K562 (cell line): ENCODE measurements at regions not wholly inside any gene's neighbourhood (a gene's known extent, or its start where the extent isn't known, plus 50 kb on each side); places are given as distances from the start of the nearest gene placed in this dataset.

Experiments
- ATAC-seq: fragments of 200-7000 bp; cut with Tn5 transposase; 3 replicates; pipeline ENCODE4 v1.9.1; 2020; ENCODE audit warnings: moderate library complexity
- BruUV-seq: library from RNA; stranded (reverse); fragments of 400-500 nt; replicated peaks from 2 replicates; lab custom pipeline; 2021; lab: Mats Ljungman, UMichigan
- CTCF ChIA-PET: fragments of 300-600 bp; formaldehyde crosslinking; extraction: SDS; loops from one replicate; lab custom pipeline; 2021; ENCODE audit warnings: low intra/inter-chr PET ratio; lab: Yijun Ruan, JAX
- POLR2A ChIA-PET: fragments of 300-600, 350-650 bp; sonication (Branson Sonifier 250); formaldehyde crosslinking; extraction: SDS; loops from one replicate; lab custom pipeline; 2021; ENCODE audit warnings: antibody characterized with exemption, inconsistent platforms; lab: Yijun Ruan, JAX
- DNase-seq, 4 experiments: peaks; one replicate each; pipeline versions ENCODE4 v3.0.0 to v3.0.0-alpha.2; 2011 to 2018; ENCODE audit warnings: low spot score in 3 of 4, mixed read lengths in 3 of 4; ENCODE audit errors: extremely low read depth in 1 of 4
- FAIRE-seq: peaks from 2 replicates; lab custom pipeline; 2011; peaks lifted over from hg19 to GRCh38; lab: Jason Lieb, UNC
- H2AFZ ChIP-seq: 2 replicates; pipeline ENCODE4 v1.6.0; 2011; ENCODE audit warnings: low read depth, low read length, control low read depth, inconsistent platforms
- H3K27ac ChIP-seq: fragments of 200-600 bp; 3 replicates; pipeline ENCODE4 v1.8.0; 2011; ENCODE audit warnings: low read depth, mild to moderate bottlenecking, control low read depth, inconsistent platforms, low read length, moderate library complexity, mixed read lengths; ENCODE audit errors: extremely low read depth
- H3K27me3 ChIP-seq, 2 experiments: fragments of 300-600 bp in 1 of 2; 2 replicates in 1 of 2; 3 replicates in 1 of 2; pipeline versions ENCODE4 v1.6.0 to v1.8.0; 2011; ENCODE audit warnings: inconsistent platforms in 2 of 2, low read length in 2 of 2, mild to moderate bottlenecking in 1 of 2, mixed read lengths in 1 of 2, moderate library complexity in 1 of 2; ENCODE audit not compliant: control insufficient read depth in 2 of 2, insufficient read depth in 2 of 2
- H3K36me3 ChIP-seq: fragments of 300-600 bp; 3 replicates; pipeline ENCODE4 v1.8.0; 2011; ENCODE audit warnings: mild to moderate bottlenecking, low read length, inconsistent platforms; ENCODE audit not compliant: control insufficient read depth, insufficient read depth
- H3K4me1 ChIP-seq, 2 experiments: fragments of 200-600 bp in 1 of 2; replicated peaks in 1 of 2; 2 replicates in 1 of 2; 3 replicates in 1 of 2; pipeline versions ENCODE4 v1.5.1 to v1.8.0; 2011; ENCODE audit warnings: inconsistent platforms in 2 of 2, low read length in 2 of 2, mild to moderate bottlenecking in 1 of 2, mixed read lengths in 1 of 2, moderate library complexity in 1 of 2; ENCODE audit not compliant: control insufficient read depth in 2 of 2, insufficient read depth in 2 of 2
- H3K4me2 ChIP-seq: 2 replicates; pipeline ENCODE4 v1.6.1; 2011; ENCODE audit warnings: low read length, control low read depth, inconsistent platforms, mixed read lengths; ENCODE audit not compliant: insufficient read depth
- H3K4me3 ChIP-seq: fragments of 200-600 bp; sonication (generic), shearing (Covaris generic); 2 replicates; pipeline ENCODE4 v1.5.1; 2016; ENCODE audit warnings: control low read depth, inconsistent platforms
- H3K79me2 ChIP-seq: fragments of 200-600 bp; 3 replicates; pipeline ENCODE4 v1.8.0; 2011; ENCODE audit warnings: low read length, inconsistent platforms; ENCODE audit not compliant: control insufficient read depth, insufficient read depth
- H3K9ac ChIP-seq, 2 experiments: 2 replicates each; pipeline versions ENCODE4 v1.6.0 to v1.6.1; 2011; ENCODE audit warnings: low read depth in 2 of 2, low read length in 2 of 2, control low read depth in 1 of 2, inconsistent platforms in 1 of 2, mild to moderate bottlenecking in 1 of 2, mixed read lengths in 1 of 2; ENCODE audit not compliant: insufficient read depth in 1 of 2
- H3K9me1 ChIP-seq: one replicate; pipeline ENCODE4 v1.6.0; 2011; ENCODE audit warnings: inconsistent platforms, mild to moderate bottlenecking, low read length, moderate library complexity; ENCODE audit not compliant: control insufficient read depth, insufficient read depth
- H3K9me3 ChIP-seq: replicated peaks from 2 replicates; pipeline ENCODE4 v1.5.1; 2011; ENCODE audit warnings: low read depth, low read length, inconsistent platforms; ENCODE audit not compliant: control insufficient read depth, insufficient read depth
- H4K20me1 ChIP-seq: replicated peaks from 2 replicates; pipeline ENCODE4 v1.6.1; 2011; ENCODE audit warnings: low read length, inconsistent platforms, mixed read lengths; ENCODE audit not compliant: control insufficient read depth, insufficient read depth
- E2F3 ChIP-seq: fragments of 250-450 bp; sonication (Bioruptor Pico); IDR thresholded peaks from 2 replicates; pipeline ENCODE4 v1.4.0; 2020; ENCODE audit warnings: mild to moderate bottlenecking
- GABPB1 ChIP-seq: sonication (generic); formaldehyde crosslinking; IDR thresholded peaks from 2 replicates; pipeline ENCODE4 v1.8.0; 2022; ENCODE audit warnings: mild to moderate bottlenecking, missing genetic modification reagents
- HNRNPL ChIP-seq: fragments of 200-400 bp; formaldehyde crosslinking; IDR thresholded peaks from 2 replicates; pipeline ENCODE4 v1.6.1; 2017; ENCODE audit warnings: low read depth, mild to moderate bottlenecking, low read length
- MTA3 ChIP-seq: fragments of 450-650 bp; formaldehyde crosslinking; IDR thresholded peaks from 2 replicates; pipeline ENCODE4 v1.6.1; 2017; ENCODE audit warnings: mild to moderate bottlenecking, borderline replicate concordance
- NCOA1 ChIP-seq: fragments of 450-650 bp; IDR thresholded peaks from 2 replicates; pipeline ENCODE4 v1.6.1; 2016; ENCODE audit warnings: low read depth
- NELFE ChIP-seq: IDR thresholded peaks from 2 replicates; pipeline ENCODE4 v1.6.1; 2011; ENCODE audit warnings: mild to moderate bottlenecking; ENCODE audit not compliant: insufficient read depth, insufficient read length
- NONO ChIP-seq, 2 experiments: fragments of 200-400 bp in 1 of 2; fragments of 450-650 bp in 1 of 2; formaldehyde crosslinking in 1 of 2; IDR thresholded peaks; 2 replicates each; pipeline ENCODE4 v1.6.1; 2017; ENCODE audit warnings: low read depth in 2 of 2, mild to moderate bottlenecking in 2 of 2, moderate library complexity in 2 of 2, low read length in 1 of 2
- POLR2AphosphoS5 ChIP-seq: IDR thresholded peaks from 2 replicates; pipeline ENCODE4 v1.6.1; 2011; ENCODE audit warnings: mild to moderate bottlenecking, low read depth, low read length, moderate library complexity; ENCODE audit not compliant: control insufficient read depth, insufficient read depth
- SMAD1 ChIP-seq: fragments of 150-350 bp; IDR thresholded peaks from 2 replicates; pipeline ENCODE4 v1.6.1; 2014; ENCODE audit warnings: low read length, low read depth; ENCODE audit not compliant: partially characterized antibody
- ZNF217 ChIP-seq: sonication (generic); formaldehyde crosslinking; IDR thresholded peaks from 2 replicates; pipeline ENCODE4 v1.8.0; 2022; ENCODE audit warnings: mild to moderate bottlenecking, missing genetic modification reagents
- ZNF79 ChIP-seq: fragments of 250-450 bp; sonication (Bioruptor Pico); IDR thresholded peaks from 2 replicates; pipeline ENCODE4 v1.4.0; 2020; ENCODE audit warnings: low read depth, mild to moderate bottlenecking, moderate library complexity
- in situ Hi-C: fragments of 300-500 bp; cut with MboI; formaldehyde crosslinking; loops from 4 replicates; pipeline ENCODE4 v1.15.0; 2018; ENCODE audit warnings: inconsistent platforms, mixed read lengths
- intact Hi-C: fragments of 100-400 bp; cut with micrococcal nuclease; formaldehyde crosslinking; loops from 2 replicates; pipeline ENCODE4 v1.14.2; 2022
- TF ChIP-seq, protein P1 (sequence below): fragments of 450-650 bp; formaldehyde crosslinking; IDR thresholded peaks from 2 replicates; pipeline ENCODE4 v1.4.0; 2020; ENCODE audit warnings: mild to moderate bottlenecking, moderate library complexity
- TF ChIP-seq, protein P2 (sequence below): fragments of 250-450 bp; sonication (Bioruptor Pico); IDR thresholded peaks from 2 replicates; pipeline ENCODE4 v1.4.0; 2020
- TF ChIP-seq, protein P3 (sequence below): fragments of 250-450 bp; sonication (Bioruptor Pico); IDR thresholded peaks from 2 replicates; pipeline ENCODE4 v1.6.1; 2021; ENCODE audit warnings: mild to moderate bottlenecking
- TF ChIP-seq, protein P4 (sequence below): IDR thresholded peaks from 2 replicates; pipeline ENCODE4 v1.6.1; 2014; ENCODE audit warnings: antibody characterized with exemption
- TF ChIP-seq, protein P5 (sequence below): fragments of 450-650 bp; IDR thresholded peaks from 2 replicates; pipeline ENCODE4 v1.7.1; 2018; ENCODE audit warnings: mild to moderate bottlenecking, low read depth; ENCODE audit not compliant: partially characterized antibody

DNA sequence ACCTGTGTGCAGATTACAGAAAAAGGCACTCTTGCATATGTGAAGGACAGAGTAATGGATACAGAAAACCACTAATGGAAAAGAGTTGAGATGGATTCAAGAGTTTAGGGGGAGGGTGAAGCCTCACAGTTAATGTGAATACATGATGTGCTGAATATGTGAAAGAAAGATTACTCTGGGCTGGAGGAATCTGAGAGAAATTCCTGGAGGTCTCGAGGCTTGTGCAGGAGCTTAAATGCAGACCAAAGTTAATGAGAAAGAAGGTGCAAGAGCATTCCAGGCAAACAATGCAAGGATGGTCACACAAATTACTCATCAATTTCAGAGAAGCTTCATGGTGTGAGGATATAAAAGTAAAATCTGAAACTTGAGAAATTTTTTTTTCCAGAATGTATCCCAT is 768.8 kb downstream of the STPG2 start (continued):
- TF ChIP-seq SMAD1 (no peak), NONO (IDR thresholded peaks at IDR 0.05; ENCODE audit: low read depth in 2 of 2, low read length in 1 of 2) (no peak), ZNF79 (no peak), NCOA1 (no peak)
- TF ChIP-seq, protein P1, sequence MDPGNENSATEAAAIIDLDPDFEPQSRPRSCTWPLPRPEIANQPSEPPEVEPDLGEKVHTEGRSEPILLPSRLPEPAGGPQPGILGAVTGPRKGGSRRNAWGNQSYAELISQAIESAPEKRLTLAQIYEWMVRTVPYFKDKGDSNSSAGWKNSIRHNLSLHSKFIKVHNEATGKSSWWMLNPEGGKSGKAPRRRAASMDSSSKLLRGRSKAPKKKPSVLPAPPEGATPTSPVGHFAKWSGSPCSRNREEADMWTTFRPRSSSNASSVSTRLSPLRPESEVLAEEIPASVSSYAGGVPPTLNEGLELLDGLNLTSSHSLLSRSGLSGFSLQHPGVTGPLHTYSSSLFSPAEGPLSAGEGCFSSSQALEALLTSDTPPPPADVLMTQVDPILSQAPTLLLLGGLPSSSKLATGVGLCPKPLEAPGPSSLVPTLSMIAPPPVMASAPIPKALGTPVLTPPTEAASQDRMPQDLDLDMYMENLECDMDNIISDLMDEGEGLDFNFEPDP (CRISPR knock-in tag): no peak
- TF ChIP-seq, protein P2, sequence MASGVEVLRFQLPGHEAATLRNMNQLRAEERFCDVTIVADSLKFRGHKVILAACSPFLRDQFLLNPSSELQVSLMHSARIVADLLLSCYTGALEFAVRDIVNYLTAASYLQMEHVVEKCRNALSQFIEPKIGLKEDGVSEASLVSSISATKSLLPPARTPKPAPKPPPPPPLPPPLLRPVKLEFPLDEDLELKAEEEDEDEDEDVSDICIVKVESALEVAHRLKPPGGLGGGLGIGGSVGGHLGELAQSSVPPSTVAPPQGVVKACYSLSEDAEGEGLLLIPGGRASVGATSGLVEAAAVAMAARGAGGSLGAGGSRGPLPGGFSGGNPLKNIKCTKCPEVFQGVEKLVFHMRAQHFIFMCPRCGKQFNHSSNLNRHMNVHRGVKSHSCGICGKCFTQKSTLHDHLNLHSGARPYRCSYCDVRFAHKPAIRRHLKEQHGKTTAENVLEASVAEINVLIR (CRISPR knock-in tag): no peak

DNA sequence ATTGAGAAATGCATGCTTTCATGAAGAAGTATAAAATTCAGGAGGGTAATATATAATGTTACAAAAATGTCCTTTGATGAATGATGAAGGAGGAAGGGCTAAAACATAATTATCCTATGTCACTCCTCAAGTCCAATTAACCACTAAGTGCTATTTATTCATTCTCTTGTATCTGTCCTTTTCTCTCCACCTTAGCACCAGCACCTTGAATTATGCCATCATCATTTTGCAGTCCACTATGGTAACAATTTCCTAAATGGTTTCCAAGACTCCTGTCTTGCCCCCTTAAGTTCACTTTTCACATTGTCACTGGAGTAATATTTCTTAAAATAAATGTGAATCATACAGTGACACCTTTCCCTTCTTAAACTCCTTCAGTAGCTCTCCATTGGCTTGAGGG is 756.3 kb downstream of the STPG2 start:
- Histone ChIP-seq H3K36me3 (no peaks in the 10 kb centered on the region), H3K4me2 (no peak overlapping the region), H3K27me3 (no peaks in the 10 kb centered on the region), H3K4me3 (no peak overlapping the region), H2AFZ (no peak overlapping the region), H3K9ac (no peak overlapping the region), H3K9me3 (no peaks in the 10 kb centered on the region), H3K79me2 (no peaks in the 10 kb centered on the region), H3K9me1 (no peaks in the 10 kb centered on the region), H3K27ac (no peak overlapping the region), H3K4me1 (no peaks in the 10 kb centered on the region), H4K20me1 (no peaks in the 10 kb centered on the region)
- ChIA-PET CTCF (no interaction called here), POLR2A (no interaction called here)
- in situ Hi-C loops (no loop called here), intact Hi-C loops (no loop called here)
- DNase-seq (no peak), FAIRE-seq (no peak), ATAC-seq (no peak)
- BruUV-seq: no TSS peak
- TF ChIP-seq, protein P3, sequence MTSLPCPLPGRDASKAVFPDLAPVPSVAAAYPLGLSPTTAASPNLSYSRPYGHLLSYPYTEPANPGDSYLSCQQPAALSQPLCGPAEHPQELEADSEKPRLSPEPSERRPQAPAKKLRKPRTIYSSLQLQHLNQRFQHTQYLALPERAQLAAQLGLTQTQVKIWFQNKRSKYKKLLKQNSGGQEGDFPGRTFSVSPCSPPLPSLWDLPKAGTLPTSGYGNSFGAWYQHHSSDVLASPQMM (CRISPR knock-in tag): no peak
- TF ChIP-seq MTA3: no peak
- TF ChIP-seq NCOA1: no peak
- TF ChIP-seq E2F3: no peak
- TF ChIP-seq, protein P4, sequence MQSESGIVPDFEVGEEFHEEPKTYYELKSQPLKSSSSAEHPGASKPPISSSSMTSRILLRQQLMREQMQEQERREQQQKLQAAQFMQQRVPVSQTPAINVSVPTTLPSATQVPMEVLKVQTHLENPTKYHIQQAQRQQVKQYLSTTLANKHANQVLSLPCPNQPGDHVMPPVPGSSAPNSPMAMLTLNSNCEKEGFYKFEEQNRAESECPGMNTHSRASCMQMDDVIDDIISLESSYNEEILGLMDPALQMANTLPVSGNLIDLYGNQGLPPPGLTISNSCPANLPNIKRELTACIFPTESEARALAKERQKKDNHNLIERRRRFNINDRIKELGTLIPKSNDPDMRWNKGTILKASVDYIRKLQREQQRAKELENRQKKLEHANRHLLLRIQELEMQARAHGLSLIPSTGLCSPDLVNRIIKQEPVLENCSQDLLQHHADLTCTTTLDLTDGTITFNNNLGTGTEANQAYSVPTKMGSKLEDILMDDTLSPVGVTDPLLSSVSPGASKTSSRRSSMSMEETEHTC: no peak
- no peak for TF ChIP-seq POLR2AphosphoS5
- no peak for TF ChIP-seq NELFE
- TF ChIP-seq GABPB1 (CRISPR knock-in tag): no peak
- no peak for TF ChIP-seq HNRNPL
- TF ChIP-seq ZNF217 (CRISPR knock-in tag): no peak
- TF ChIP-seq, protein P5, sequence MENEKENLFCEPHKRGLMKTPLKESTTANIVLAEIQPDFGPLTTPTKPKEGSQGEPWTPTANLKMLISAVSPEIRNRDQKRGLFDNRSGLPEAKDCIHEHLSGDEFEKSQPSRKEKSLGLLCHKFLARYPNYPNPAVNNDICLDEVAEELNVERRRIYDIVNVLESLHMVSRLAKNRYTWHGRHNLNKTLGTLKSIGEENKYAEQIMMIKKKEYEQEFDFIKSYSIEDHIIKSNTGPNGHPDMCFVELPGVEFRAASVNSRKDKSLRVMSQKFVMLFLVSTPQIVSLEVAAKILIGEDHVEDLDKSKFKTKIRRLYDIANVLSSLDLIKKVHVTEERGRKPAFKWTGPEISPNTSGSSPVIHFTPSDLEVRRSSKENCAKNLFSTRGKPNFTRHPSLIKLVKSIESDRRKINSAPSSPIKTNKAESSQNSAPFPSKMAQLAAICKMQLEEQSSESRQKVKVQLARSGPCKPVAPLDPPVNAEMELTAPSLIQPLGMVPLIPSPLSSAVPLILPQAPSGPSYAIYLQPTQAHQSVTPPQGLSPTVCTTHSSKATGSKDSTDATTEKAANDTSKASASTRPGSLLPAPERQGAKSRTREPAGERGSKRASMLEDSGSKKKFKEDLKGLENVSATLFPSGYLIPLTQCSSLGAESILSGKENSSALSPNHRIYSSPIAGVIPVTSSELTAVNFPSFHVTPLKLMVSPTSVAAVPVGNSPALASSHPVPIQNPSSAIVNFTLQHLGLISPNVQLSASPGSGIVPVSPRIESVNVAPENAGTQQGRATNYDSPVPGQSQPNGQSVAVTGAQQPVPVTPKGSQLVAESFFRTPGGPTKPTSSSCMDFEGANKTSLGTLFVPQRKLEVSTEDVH: no peak
